ENCODE measurements at regions not wholly inside any gene's neighbourhood (a gene's known extent, or its start where the extent isn't known, plus 50 kb on each side); places are given as distances from the start of the nearest gene placed in this dataset.

GRCh38 chr2:199216253-199216652 is 241.5 kb downstream of the SATB2 start:
- H3K36me3 ChIP-seq (ENCODE audit: control insufficient read depth in 1 of 2, insufficient read depth in 2 of 2, low read length in 1 of 2), result no peaks in the 10 kb centered on the region
- DNase-seq (no peak), ATAC-seq (ENCODE audit: low FRiP score) (no peak)
- peaks cover 0 to 14% of the 10 kb centered on the region in 2 donors for H3K4me1 ChIP-seq (ENCODE audit: control insufficient read depth in 1 of 2, insufficient read depth in 2 of 2, low read length in 2 of 2)
- no peak overlapping the region for H3K4me3 ChIP-seq (ENCODE audit: low read length in 2 of 2)
- intact Hi-C loops (cut with DNase I), result no loop called here
- no peak overlapping the region for H3K27ac ChIP-seq (ENCODE audit: low read depth in 1 of 2, low read length in 2 of 2)
- H3K9me3 ChIP-seq (ENCODE audit: control insufficient read depth, low read length), result no peaks in the 10 kb centered on the region
- H3K27me3 ChIP-seq (ENCODE audit: control insufficient read depth in 1 of 2, insufficient read depth in 2 of 2, low read length in 1 of 2), result no peaks in the 10 kb centered on the region
- WGBS, 2 donors, result 94 to 97% methylated on average over 3 of the region's 3 CpGs

- H3K9me3 ChIP-seq (ENCODE audit: control insufficient read depth, low read length), result peaks cover 3% of the 10 kb centered on the region
- no peak overlapping the region for H3K4me3 ChIP-seq (ENCODE audit: low read length in 2 of 2)
- H3K36me3 ChIP-seq (ENCODE audit: control insufficient read depth in 1 of 2, insufficient read depth in 2 of 2, low read length in 1 of 2), result no peaks in the 10 kb centered on the region
- no peaks in the 10 kb centered on the region for H3K27me3 ChIP-seq (ENCODE audit: control insufficient read depth in 1 of 2, insufficient read depth in 2 of 2, low read length in 1 of 2)
- H3K27ac ChIP-seq (ENCODE audit: low read depth in 1 of 2, low read length in 2 of 2), result no peak overlapping the region
- intact Hi-C loops (cut with DNase I), result no loop called here
- 75 to 77% methylated on average over 2 of the region's 2 CpGs for WGBS, 2 donors
- ATAC-seq (ENCODE audit: low FRiP score) (no peak), DNase-seq (no peak)
- H3K4me1 ChIP-seq (ENCODE audit: control insufficient read depth in 1 of 2, insufficient read depth in 2 of 2, low read length in 2 of 2), result no peaks in the 10 kb centered on the region
Observed at GRCh38 chr2:199207011-199207410, 250.7 kb downstream of the SATB2 start.

- Histone ChIP-seq H3K27ac (ENCODE audit: low read depth in 1 of 2, low read length in 2 of 2) (no peak overlapping the region), H3K9me3 (ENCODE audit: control insufficient read depth, low read length) (peaks cover 3% of the 10 kb centered on the region), H3K27me3 (ENCODE audit: control insufficient read depth in 1 of 2, insufficient read depth in 2 of 2, low read length in 1 of 2) (no peaks in the 10 kb centered on the region), H3K4me3 (ENCODE audit: low read length in 2 of 2) (no peak overlapping the region), H3K4me1 (ENCODE audit: control insufficient read depth in 1 of 2, insufficient read depth in 2 of 2, low read length in 2 of 2) (no peaks in the 10 kb centered on the region), H3K36me3 (ENCODE audit: control insufficient read depth in 1 of 2, insufficient read depth in 2 of 2, low read length in 1 of 2) (no peaks in the 10 kb centered on the region)
- intact Hi-C loops (cut with DNase I), result no loop called here
- 89 to 90% methylated on average over 9 of the region's 9 CpGs for WGBS, 2 donors
- ATAC-seq (ENCODE audit: low FRiP score) (no peak), DNase-seq (no peak)
Observed at GRCh38 chr2:199206536-199206935, 251.2 kb downstream of the SATB2 start.

- no peaks in the 10 kb centered on the region for H3K27me3 ChIP-seq (ENCODE audit: control insufficient read depth in 1 of 2, insufficient read depth in 2 of 2, low read length in 1 of 2)
- DNase-seq (no peak), ATAC-seq (ENCODE audit: low FRiP score) (no peak)
- no peak overlapping the region for H3K27ac ChIP-seq (ENCODE audit: low read depth in 1 of 2, low read length in 2 of 2)
- H3K4me1 ChIP-seq (ENCODE audit: control insufficient read depth in 1 of 2, insufficient read depth in 2 of 2, low read length in 2 of 2), result no peaks in the 10 kb centered on the region
- intact Hi-C loops (cut with DNase I), result no loop called here
- no peaks in the 10 kb centered on the region for H3K9me3 ChIP-seq (ENCODE audit: control insufficient read depth, low read length)
- H3K4me3 ChIP-seq (ENCODE audit: low read length in 2 of 2), result no peak overlapping the region
- 74 to 79% methylated on average over 5 of the region's 5 CpGs for WGBS, 2 donors
- no peaks in the 10 kb centered on the region for H3K36me3 ChIP-seq (ENCODE audit: control insufficient read depth in 1 of 2, insufficient read depth in 2 of 2, low read length in 1 of 2)
Observed at GRCh38 chr2:199202964-199203363, 254.8 kb downstream of the SATB2 start.

- H3K27me3 ChIP-seq (ENCODE audit: control insufficient read depth in 1 of 2, insufficient read depth in 2 of 2, low read length in 1 of 2), result no peaks in the 10 kb centered on the region
- H3K36me3 ChIP-seq (ENCODE audit: control insufficient read depth in 1 of 2, insufficient read depth in 2 of 2, low read length in 1 of 2), result no peaks in the 10 kb centered on the region
- no peak overlapping the region for H3K27ac ChIP-seq (ENCODE audit: low read depth in 1 of 2, low read length in 2 of 2)
- H3K9me3 ChIP-seq (ENCODE audit: control insufficient read depth, low read length), result no peaks in the 10 kb centered on the region
- ATAC-seq (ENCODE audit: low FRiP score) (no peak), DNase-seq (no peak)
- intact Hi-C loops (cut with DNase I), result no loop called here
- WGBS, 2 donors, result 87 to 91% methylated on average over 1 of the region's 1 CpG
- no peaks in the 10 kb centered on the region for H3K4me1 ChIP-seq (ENCODE audit: control insufficient read depth in 1 of 2, insufficient read depth in 2 of 2, low read length in 2 of 2)
- H3K4me3 ChIP-seq (ENCODE audit: low read length in 2 of 2), result no peak overlapping the region
Observed at GRCh38 chr2:199201539-199201938, 256.2 kb downstream of the SATB2 start.

- no peak for ATAC-seq (ENCODE audit: low FRiP score)
- H3K9me3 ChIP-seq (ENCODE audit: control insufficient read depth, low read length), result no peaks in the 10 kb centered on the region
- H3K27me3 ChIP-seq (ENCODE audit: control insufficient read depth in 1 of 2, insufficient read depth in 2 of 2, low read length in 1 of 2), result no peaks in the 10 kb centered on the region
- no peaks in the 10 kb centered on the region for H3K4me1 ChIP-seq (ENCODE audit: control insufficient read depth in 1 of 2, insufficient read depth in 2 of 2, low read length in 2 of 2)
- no peaks in the 10 kb centered on the region for H3K36me3 ChIP-seq (ENCODE audit: control insufficient read depth in 1 of 2, insufficient read depth in 2 of 2, low read length in 1 of 2)
- no peak overlapping the region for H3K27ac ChIP-seq (ENCODE audit: low read depth in 1 of 2, low read length in 2 of 2)
- no peak for DNase-seq
- H3K4me3 ChIP-seq (ENCODE audit: low read length in 2 of 2), result no peak overlapping the region
- intact Hi-C loops (cut with DNase I), result no loop called here
- WGBS, 2 donors, result 89 to 93% methylated on average over 1 of the region's 1 CpG
Observed at GRCh38 chr2:199199797-199200196, 257.9 kb downstream of the SATB2 start.

- no peaks in the 10 kb centered on the region for H3K36me3 ChIP-seq (ENCODE audit: control insufficient read depth in 1 of 2, insufficient read depth in 2 of 2, low read length in 1 of 2)
- no peaks in the 10 kb centered on the region for H3K27me3 ChIP-seq (ENCODE audit: control insufficient read depth in 1 of 2, insufficient read depth in 2 of 2, low read length in 1 of 2)
- no peak for DNase-seq
- H3K9me3 ChIP-seq (ENCODE audit: control insufficient read depth, low read length), result no peaks in the 10 kb centered on the region
- H3K27ac ChIP-seq (ENCODE audit: low read depth in 1 of 2, low read length in 2 of 2), result no peak overlapping the region
- no peaks in the 10 kb centered on the region for H3K4me1 ChIP-seq (ENCODE audit: control insufficient read depth in 1 of 2, insufficient read depth in 2 of 2, low read length in 2 of 2)
- no peak overlapping the region for H3K4me3 ChIP-seq (ENCODE audit: low read length in 2 of 2)
- intact Hi-C loops (cut with DNase I), result no loop called here
- WGBS, 2 donors, result 97 to 100% methylated on average over 1 of the region's 1 CpG
- no peak for ATAC-seq (ENCODE audit: low FRiP score)
Observed at GRCh38 chr2:199197448-199197847, 260.3 kb downstream of the SATB2 start.

- Histone ChIP-seq H3K27me3 (ENCODE audit: control insufficient read depth in 1 of 2, insufficient read depth in 2 of 2, low read length in 1 of 2) (no peaks in the 10 kb centered on the region), H3K4me1 (ENCODE audit: control insufficient read depth in 1 of 2, insufficient read depth in 2 of 2, low read length in 2 of 2) (no peaks in the 10 kb centered on the region), H3K4me3 (ENCODE audit: low read length in 2 of 2) (no peak overlapping the region), H3K36me3 (ENCODE audit: control insufficient read depth in 1 of 2, insufficient read depth in 2 of 2, low read length in 1 of 2) (no peaks in the 10 kb centered on the region), H3K9me3 (ENCODE audit: control insufficient read depth, low read length) (no peaks in the 10 kb centered on the region), H3K27ac (ENCODE audit: low read depth in 1 of 2, low read length in 2 of 2) (no peak overlapping the region)
- intact Hi-C loops (cut with DNase I), result no loop called here
- ATAC-seq (ENCODE audit: low FRiP score) (no peak), DNase-seq (no peak)
- WGBS, 2 donors, result 82 to 89% methylated on average over 3 of the region's 3 CpGs
Observed at GRCh38 chr2:199196686-199197085, 261.1 kb downstream of the SATB2 start.

- no peaks in the 10 kb centered on the region for H3K9me3 ChIP-seq (ENCODE audit: control insufficient read depth, low read length)
- no peaks in the 10 kb centered on the region for H3K4me1 ChIP-seq (ENCODE audit: control insufficient read depth in 1 of 2, insufficient read depth in 2 of 2, low read length in 2 of 2)
- WGBS, 2 donors, result 71 to 77% methylated on average over 6 of the region's 6 CpGs
- H3K27ac ChIP-seq (ENCODE audit: low read depth in 1 of 2, low read length in 2 of 2), result no peak overlapping the region
- no peaks in the 10 kb centered on the region for H3K36me3 ChIP-seq (ENCODE audit: control insufficient read depth in 1 of 2, insufficient read depth in 2 of 2, low read length in 1 of 2)
- no peak overlapping the region for H3K4me3 ChIP-seq (ENCODE audit: low read length in 2 of 2)
- ATAC-seq (ENCODE audit: low FRiP score) (no peak), DNase-seq (no peak)
- intact Hi-C loops (cut with DNase I), result no loop called here
- H3K27me3 ChIP-seq (ENCODE audit: control insufficient read depth in 1 of 2, insufficient read depth in 2 of 2, low read length in 1 of 2), result no peaks in the 10 kb centered on the region
Observed at GRCh38 chr2:199195927-199196502, 261.7 kb downstream of the SATB2 start.
